Fibroblast of mammary gland (primary cell): ENCODE measurements at regions not wholly inside any gene's neighbourhood (a gene's known extent, or its start where the extent isn't known, plus 50 kb on each side); places are given as distances from the start of the nearest gene placed in this dataset.

Experiments used
- DNase-seq: peaks from one replicate; pipeline ENCODE4 v3.0.0-alpha.2; 2010; ENCODE audit warnings: low read depth
- H3K4me3 ChIP-seq: 2 replicates; pipeline ENCODE4 v1.5.1; 2011; ENCODE audit warnings: low read depth, mild to moderate bottlenecking, low read length, moderate library complexity; ENCODE audit not compliant: control insufficient read depth
- CTCF ChIP-seq: conservative IDR thresholded peaks from 2 replicates; pipeline ENCODE4 v1.5.1; 2011; ENCODE audit warnings: low read depth, low read length, inconsistent platforms; ENCODE audit not compliant: control insufficient read depth, insufficient read depth

- no peak for DNase-seq
- TF ChIP-seq CTCF: no peak
- no peak overlapping the region for H3K4me3 ChIP-seq
These were observed 335.3 kb downstream of the CTTN start for GRCh38 chr11:70733327-70734325.

- no peak overlapping the region for H3K4me3 ChIP-seq
- no peak for DNase-seq
- no peak for TF ChIP-seq CTCF
These were observed 336.1 kb downstream of the CTTN start for GRCh38 chr11:70734379-70734778.

- TF ChIP-seq CTCF: no peak
- H3K4me3 ChIP-seq: no peak overlapping the region
- no peak for DNase-seq
These were observed 336.6 kb downstream of the CTTN start for GRCh38 chr11:70734911-70735310.

- DNase-seq: no peak
- H3K4me3 ChIP-seq: no peak overlapping the region
- no peak for TF ChIP-seq CTCF
These were observed 337.6 kb downstream of the CTTN start for GRCh38 chr11:70735976-70736375.

- TF ChIP-seq CTCF: no peak
- no peak overlapping the region for H3K4me3 ChIP-seq
- no peak for DNase-seq
These were observed 338.1 kb downstream of the CTTN start for GRCh38 chr11:70736461-70736860.

GRCh38 chr11:70736937-70737640 is 338.8 kb downstream of the CTTN start:
- DNase-seq: no peak
- no peak for TF ChIP-seq CTCF
- H3K4me3 ChIP-seq: no peak overlapping the region
